22Rv1 (cell line): ENCODE measurements at regions not wholly inside any gene's neighbourhood (a gene's known extent, or its start where the extent isn't known, plus 50 kb on each side); places are given as distances from the start of the nearest gene placed in this dataset.

Experiments used
- ZFX ChIP-seq: fragments of 450-650 bp; IDR thresholded peaks from 2 replicates; pipeline ENCODE4 v1.6.1; 2017; ENCODE audit warnings: antibody characterized with exemption, borderline replicate concordance
- TF ChIP-seq, protein P1 (sequence below): fragments of 450-650 bp; IDR thresholded peaks from 2 replicates; pipeline ENCODE4 v1.5.1; 2017; ENCODE audit warnings: mild to moderate bottlenecking

DNA sequence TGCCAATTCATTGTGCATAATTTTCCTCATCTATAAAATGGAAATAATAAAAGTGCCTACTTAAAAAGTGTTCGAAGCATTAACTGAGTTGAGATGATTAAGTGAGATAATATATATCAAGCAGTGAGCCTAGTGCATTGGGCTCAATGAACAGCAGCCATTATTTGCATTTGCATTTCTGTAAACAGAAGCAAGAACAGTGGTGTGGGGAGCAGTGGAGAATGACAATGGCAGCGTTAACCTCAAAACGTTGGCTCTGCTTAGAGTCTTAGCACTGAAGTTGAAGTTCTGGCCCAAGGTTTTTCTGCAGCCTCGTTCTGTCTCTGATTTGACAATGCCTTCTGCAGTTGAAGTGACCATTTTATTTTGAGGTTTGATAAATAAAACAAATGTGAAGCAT, 466.3 kb upstream of the ONECUT1 start:
- TF ChIP-seq, protein P1, sequence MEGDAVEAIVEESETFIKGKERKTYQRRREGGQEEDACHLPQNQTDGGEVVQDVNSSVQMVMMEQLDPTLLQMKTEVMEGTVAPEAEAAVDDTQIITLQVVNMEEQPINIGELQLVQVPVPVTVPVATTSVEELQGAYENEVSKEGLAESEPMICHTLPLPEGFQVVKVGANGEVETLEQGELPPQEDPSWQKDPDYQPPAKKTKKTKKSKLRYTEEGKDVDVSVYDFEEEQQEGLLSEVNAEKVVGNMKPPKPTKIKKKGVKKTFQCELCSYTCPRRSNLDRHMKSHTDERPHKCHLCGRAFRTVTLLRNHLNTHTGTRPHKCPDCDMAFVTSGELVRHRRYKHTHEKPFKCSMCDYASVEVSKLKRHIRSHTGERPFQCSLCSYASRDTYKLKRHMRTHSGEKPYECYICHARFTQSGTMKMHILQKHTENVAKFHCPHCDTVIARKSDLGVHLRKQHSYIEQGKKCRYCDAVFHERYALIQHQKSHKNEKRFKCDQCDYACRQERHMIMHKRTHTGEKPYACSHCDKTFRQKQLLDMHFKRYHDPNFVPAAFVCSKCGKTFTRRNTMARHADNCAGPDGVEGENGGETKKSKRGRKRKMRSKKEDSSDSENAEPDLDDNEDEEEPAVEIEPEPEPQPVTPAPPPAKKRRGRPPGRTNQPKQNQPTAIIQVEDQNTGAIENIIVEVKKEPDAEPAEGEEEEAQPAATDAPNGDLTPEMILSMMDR, result no peak
- TF ChIP-seq ZFX, result no peak
